ENCODE measurements at regions not wholly inside any gene's neighbourhood (a gene's known extent, or its start where the extent isn't known, plus 50 kb on each side); places are given as distances from the start of the nearest gene placed in this dataset.

- H3K4me3 Mint-ChIP-seq (ENCODE audit: unreplicated experiment), result no peak overlapping the region
- ChIA-PET CTCF (interaction anchor here (0.6 to 0.9 kb wide), 4 partner anchors 48 to 161 kb away, joined by 3 to 6 read pairs (median 3); no protein-coding TSS in a partner anchor), POLR2A (interaction anchor here (0.7 kb wide), 1 partner anchor 150 kb away, joined by 5 read pairs; no protein-coding TSS in a partner anchor)
- intact Hi-C loops (cut with micrococcal nuclease), result no loop called here
- H3K4me1 Mint-ChIP-seq (ENCODE audit: insufficient read depth, unreplicated experiment), result no peaks in the 10 kb centered on the region
- H3K27me3 Mint-ChIP-seq (ENCODE audit: insufficient read depth, unreplicated experiment), result no peaks in the 10 kb centered on the region
- H3K9me3 Mint-ChIP-seq (ENCODE audit: unreplicated experiment), result no peaks in the 10 kb centered on the region
- H3K36me3 Mint-ChIP-seq (ENCODE audit: insufficient read depth, unreplicated experiment), result no peaks in the 10 kb centered on the region
- no peak for DNase-seq (ENCODE audit: unreplicated experiment)
- BruUV-seq (replicated peaks), result no TSS peak
- H3K27ac Mint-ChIP-seq (ENCODE audit: low read depth, unreplicated experiment), result no peak overlapping the region
- no peak for TF ChIP-seq CTCF (IDR thresholded peaks at IDR 0.05; ENCODE audit: unreplicated experiment)
Observed at GRCh38 chr12:105992849-105993740, 145.7 kb downstream of the NUAK1 start.

GRCh38 chr12:105993766-105994555, 144.8 kb downstream of the NUAK1 start:
- POLR2A ChIA-PET, result interaction anchor here (0.7 kb wide), 1 partner anchor 151 kb away, joined by 5 read pairs; no protein-coding TSS in a partner anchor
- H3K4me3 Mint-ChIP-seq (ENCODE audit: unreplicated experiment), result no peak overlapping the region
- intact Hi-C loops (cut with micrococcal nuclease), result no loop called here
- CTCF ChIA-PET, result no interaction called here
- no peak for DNase-seq (ENCODE audit: unreplicated experiment)
- TF ChIP-seq CTCF (IDR thresholded peaks at IDR 0.05; ENCODE audit: unreplicated experiment), result no peak
- no peak overlapping the region for H3K27ac Mint-ChIP-seq (ENCODE audit: low read depth, unreplicated experiment)
- no peaks in the 10 kb centered on the region for H3K4me1 Mint-ChIP-seq (ENCODE audit: insufficient read depth, unreplicated experiment)
- no TSS peak for BruUV-seq (replicated peaks)
- no peaks in the 10 kb centered on the region for H3K27me3 Mint-ChIP-seq (ENCODE audit: insufficient read depth, unreplicated experiment)
- no peaks in the 10 kb centered on the region for H3K9me3 Mint-ChIP-seq (ENCODE audit: unreplicated experiment)
- no peaks in the 10 kb centered on the region for H3K36me3 Mint-ChIP-seq (ENCODE audit: insufficient read depth, unreplicated experiment)

GRCh38 chr12:105995961-105996431, 142.8 kb downstream of the NUAK1 start:
- intact Hi-C loops (cut with micrococcal nuclease), result no loop called here
- Mint-ChIP-seq H3K27me3 (ENCODE audit: insufficient read depth, unreplicated experiment) (no peaks in the 10 kb centered on the region), H3K9me3 (ENCODE audit: unreplicated experiment) (no peaks in the 10 kb centered on the region), H3K4me3 (ENCODE audit: unreplicated experiment) (no peak overlapping the region), H3K36me3 (ENCODE audit: insufficient read depth, unreplicated experiment) (no peaks in the 10 kb centered on the region), H3K4me1 (ENCODE audit: insufficient read depth, unreplicated experiment) (no peaks in the 10 kb centered on the region), H3K27ac (ENCODE audit: low read depth, unreplicated experiment) (no peak overlapping the region)
- no TSS peak for BruUV-seq (replicated peaks)
- CTCF ChIA-PET, result no interaction called here
- no peak for TF ChIP-seq CTCF (IDR thresholded peaks at IDR 0.05; ENCODE audit: unreplicated experiment)
- POLR2A ChIA-PET, result no interaction called here
- no peak for DNase-seq (ENCODE audit: unreplicated experiment)

GRCh38 chr12:105998561-105998960, 140.2 kb downstream of the NUAK1 start:
- Mint-ChIP-seq H3K27me3 (ENCODE audit: insufficient read depth, unreplicated experiment) (no peaks in the 10 kb centered on the region), H3K4me1 (ENCODE audit: insufficient read depth, unreplicated experiment) (peaks cover 8% of the 10 kb centered on the region), H3K36me3 (ENCODE audit: insufficient read depth, unreplicated experiment) (no peaks in the 10 kb centered on the region), H3K27ac (ENCODE audit: low read depth, unreplicated experiment) (no peak overlapping the region), H3K9me3 (ENCODE audit: unreplicated experiment) (no peaks in the 10 kb centered on the region), H3K4me3 (ENCODE audit: unreplicated experiment) (no peak overlapping the region)
- POLR2A ChIA-PET, result no interaction called here
- CTCF ChIA-PET, result no interaction called here
- no peak for TF ChIP-seq CTCF (IDR thresholded peaks at IDR 0.05; ENCODE audit: unreplicated experiment)
- intact Hi-C loops (cut with micrococcal nuclease), result no loop called here
- DNase-seq (ENCODE audit: unreplicated experiment), result no peak
- no TSS peak for BruUV-seq (replicated peaks)

Data from MCF 10A (cell line).